Islet of Langerhans (tissue), 1 donor: ENCODE measurements at regions not wholly inside any gene's neighbourhood (a gene's known extent, or its start where the extent isn't known, plus 50 kb on each side); places are given as distances from the start of the nearest gene placed in this dataset.

Experiments
- FAIRE-seq: peaks from one replicate; lab custom pipeline; 2011; peaks lifted over from hg19 to GRCh38; lab: Jason Lieb, UNC

- no peak for FAIRE-seq
Observed at GRCh38 chr15:87631093-87631492, 625.4 kb downstream of the NTRK3 start.

GRCh38 chr15:87628311-87628710, 628.2 kb downstream of the NTRK3 start:
- no peak for FAIRE-seq

GRCh38 chr15:87626860-87627259, 629.7 kb downstream of the NTRK3 start:
- FAIRE-seq: no peak

GRCh38 chr15:87623832-87624231, 632.7 kb downstream of the NTRK3 start:
- FAIRE-seq: no peak

- no peak for FAIRE-seq
Observed at GRCh38 chr15:87620393-87620792, 636.1 kb downstream of the NTRK3 start.

GRCh38 chr15:87619161-87619960, 637.2 kb downstream of the NTRK3 start:
- no peak for FAIRE-seq

- FAIRE-seq: no peak
Observed at GRCh38 chr15:87618203-87618725, 638.3 kb downstream of the NTRK3 start.

GRCh38 chr15:87614704-87615103, 641.8 kb downstream of the NTRK3 start:
- no peak for FAIRE-seq

- FAIRE-seq: no peak
Observed at GRCh38 chr15:87610366-87610765, 646.2 kb downstream of the NTRK3 start.

GRCh38 chr15:87609894-87610293, 646.6 kb downstream of the NTRK3 start:
- no peak for FAIRE-seq

- no peak for FAIRE-seq
Observed at GRCh38 chr15:87609474-87609873, 647.1 kb downstream of the NTRK3 start.

- FAIRE-seq: no peak
Observed at GRCh38 chr15:87608238-87609028, 648.1 kb downstream of the NTRK3 start.

GRCh38 chr15:87606971-87607370, 649.6 kb downstream of the NTRK3 start:
- FAIRE-seq: no peak

- no peak for FAIRE-seq
Observed at GRCh38 chr15:87604857-87605446, 651.6 kb downstream of the NTRK3 start.

GRCh38 chr15:87602371-87602770, 654.2 kb downstream of the NTRK3 start:
- no peak for FAIRE-seq

GRCh38 chr15:87599616-87600015, 656.9 kb downstream of the NTRK3 start:
- FAIRE-seq: no peak

- no peak for FAIRE-seq
Observed at GRCh38 chr15:87597346-87598052, 659.0 kb downstream of the NTRK3 start.

GRCh38 chr15:87591582-87591981, 665.0 kb downstream of the NTRK3 start:
- FAIRE-seq: no peak

- FAIRE-seq: no peak
Observed at GRCh38 chr15:87591042-87591441, 665.5 kb downstream of the NTRK3 start.

- FAIRE-seq: no peak
Observed at GRCh38 chr15:87589134-87589533, 667.4 kb downstream of the NTRK3 start.

- no peak for FAIRE-seq
Observed at GRCh38 chr15:87582169-87582568, 674.4 kb downstream of the NTRK3 start.

GRCh38 chr15:87579537-87579936, 677.0 kb downstream of the NTRK3 start:
- FAIRE-seq: no peak
